IPS-NIHi7 (cell line): ENCODE measurements at regions not wholly inside any gene's neighbourhood (a gene's known extent, or its start where the extent isn't known, plus 50 kb on each side); places are given as distances from the start of the nearest gene placed in this dataset.
"Not testable (repeated sequence)": the region's sequence is repeated elsewhere in the genome, so short reads cannot be mapped to it uniquely, and the experiment has no call there.

Experiments used
- DNase-seq: peaks from one replicate; pipeline ENCODE4 v3.0.0; 2012; ENCODE audit warnings: mixed read lengths; ENCODE audit errors: extremely low spot score

- DNase-seq = no peak
These were observed 119.7 kb downstream of the MACROH2A1 start for GRCh38 chr5:135279328-135279727.

DNA sequence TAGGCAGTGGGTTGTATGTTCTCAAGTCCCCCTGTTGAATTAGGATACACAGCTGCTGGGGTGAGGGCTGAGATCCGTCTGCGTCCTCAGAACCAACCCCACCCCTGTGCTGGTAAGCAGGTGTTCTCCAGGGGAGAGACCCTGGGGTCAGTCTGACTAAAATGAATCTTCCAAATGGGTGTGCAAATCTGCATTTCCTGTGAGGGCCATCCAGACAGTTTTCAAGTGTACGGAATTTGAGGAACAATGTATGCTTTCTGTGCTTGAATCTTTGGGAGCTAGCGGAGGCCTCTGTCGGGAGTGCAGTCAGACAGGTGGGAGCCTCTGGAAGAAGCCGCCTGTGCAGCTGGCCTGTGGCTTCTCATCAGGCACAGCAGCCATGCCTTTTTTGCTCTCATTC, 122.9 kb downstream of the MACROH2A1 start:
- no peak for DNase-seq

GRCh38 chr5:135273212-135273611, 125.8 kb downstream of the MACROH2A1 start:
- DNase-seq = no peak

GRCh38 chr5:135272311-135272805, 126.7 kb downstream of the MACROH2A1 start:
- no peak for DNase-seq

GRCh38 chr5:135271533-135272310, 127.3 kb downstream of the MACROH2A1 start:
- DNase-seq = no peak

DNA sequence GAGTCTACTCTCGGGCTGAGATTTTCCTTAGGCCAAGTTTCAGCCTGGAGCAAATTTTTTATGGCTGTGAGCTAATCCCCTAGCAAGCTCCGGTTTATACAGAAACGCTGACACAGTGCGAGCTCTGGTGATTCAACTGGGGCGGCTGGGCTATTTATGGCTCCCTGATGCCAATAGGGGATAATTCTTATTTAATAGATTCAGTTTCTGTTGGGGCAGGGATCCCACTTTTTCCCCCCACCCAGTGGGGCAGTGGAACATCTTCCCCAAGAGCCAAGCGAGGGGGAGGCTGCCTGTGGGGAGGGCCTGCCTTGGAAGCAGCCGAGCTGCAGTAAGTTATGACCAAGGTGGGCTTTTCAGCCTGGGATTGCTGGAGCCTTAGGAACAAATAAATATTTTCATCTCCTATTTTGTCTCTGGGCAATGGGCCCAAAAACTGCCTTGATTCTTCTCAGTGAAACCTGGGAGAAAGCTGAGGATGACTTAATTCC, 129.1 kb downstream of the MACROH2A1 start:
- DNase-seq = no peak

DNA sequence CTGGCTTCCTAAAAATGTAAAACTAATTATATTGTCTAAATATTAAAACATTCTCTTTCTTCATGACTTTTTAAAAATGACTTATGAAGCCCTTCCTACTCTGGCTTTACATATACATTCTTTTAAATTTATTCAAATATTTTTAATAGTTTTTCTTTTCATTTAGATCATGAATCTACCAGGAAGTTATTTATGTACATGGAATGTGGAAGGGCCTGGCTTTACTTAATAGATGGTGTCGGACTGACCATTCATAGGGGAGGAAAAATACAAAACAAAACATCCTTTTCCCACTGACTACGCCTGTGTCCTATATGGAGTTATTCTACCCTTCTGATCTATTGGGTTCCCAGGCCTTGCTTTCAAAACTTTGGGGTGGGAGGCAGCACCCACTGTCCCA, 129.8 kb downstream of the MACROH2A1 start:
- no peak for DNase-seq

GRCh38 chr5:135266975-135267374, 132.1 kb downstream of the MACROH2A1 start:
- DNase-seq = no peak

DNA sequence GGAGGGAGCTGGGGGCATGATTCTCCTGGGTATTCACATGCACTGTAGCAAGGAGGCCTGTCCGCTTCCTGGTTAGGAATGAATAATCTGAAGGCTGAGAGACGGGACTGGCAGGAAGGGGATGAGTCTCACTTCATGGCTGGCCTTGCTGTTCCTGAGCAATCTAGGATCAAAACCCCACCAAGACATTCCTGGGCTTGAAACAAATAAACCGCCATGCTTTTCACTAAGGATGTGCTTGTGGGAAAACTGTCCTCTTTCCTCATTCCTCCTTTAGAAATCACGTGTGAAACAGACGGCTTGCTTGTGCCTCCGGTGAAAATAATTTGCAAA, 132.8 kb downstream of the MACROH2A1 start:
- no peak for DNase-seq

- no peak for DNase-seq
These were observed 133.3 kb downstream of the MACROH2A1 start for GRCh38 chr5:135265497-135266302.

- DNase-seq = no peak
These were observed 134.3 kb downstream of the MACROH2A1 start for GRCh38 chr5:135264451-135265440.

DNA sequence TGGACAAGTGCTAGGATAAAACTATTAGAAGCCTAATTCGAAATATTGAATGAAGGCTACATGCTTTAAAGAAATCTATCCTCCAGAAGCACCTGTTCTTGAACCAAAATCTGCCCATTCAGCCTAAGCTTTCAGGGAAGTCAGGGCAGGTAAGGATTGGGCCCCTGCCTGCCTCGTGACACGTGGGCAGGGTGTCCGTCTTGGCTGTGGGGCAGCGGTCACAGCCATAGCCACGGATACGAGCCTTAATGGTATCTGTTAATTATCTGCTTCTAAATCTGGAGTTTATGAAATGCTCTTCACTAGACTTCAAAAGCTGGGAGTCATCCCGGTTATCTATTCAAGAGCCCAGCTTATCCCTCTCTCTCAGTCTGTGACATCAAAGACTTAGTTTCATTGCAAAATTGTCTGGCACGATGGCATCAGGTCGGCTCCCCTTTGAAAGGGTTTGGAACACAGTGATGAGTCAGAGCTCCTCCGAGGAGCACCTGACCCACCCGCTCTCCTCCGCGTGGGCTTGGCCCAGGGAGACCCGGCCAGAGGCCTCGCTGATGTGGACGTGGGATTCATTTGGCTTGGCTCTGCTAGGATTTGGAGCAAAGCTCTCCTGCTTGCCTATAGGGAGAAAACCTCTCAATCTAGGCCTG, 135.9 kb downstream of the MACROH2A1 start:
- DNase-seq = no peak

GRCh38 chr5:135262364-135262763, 136.7 kb downstream of the MACROH2A1 start:
- DNase-seq = no peak

GRCh38 chr5:135260108-135260507, 138.9 kb downstream of the MACROH2A1 start:
- not testable (repeated sequence) for DNase-seq

GRCh38 chr5:135255461-135256178, 143.4 kb downstream of the MACROH2A1 start:
- peak; percentile 8 for DNase-seq

GRCh38 chr5:135254183-135254582, 144.8 kb downstream of the MACROH2A1 start:
- no peak for DNase-seq

GRCh38 chr5:135253601-135254178, 145.3 kb downstream of the MACROH2A1 start:
- DNase-seq = no peak

GRCh38 chr5:135251093-135251492, 147.9 kb downstream of the MACROH2A1 start:
- DNase-seq = no peak

- DNase-seq = no peak
These were observed 148.4 kb downstream of the MACROH2A1 start for GRCh38 chr5:135250671-135251070.

GRCh38 chr5:135249658-135250057, 149.4 kb downstream of the MACROH2A1 start:
- DNase-seq = no peak
